Activated naive CD4-positive, alpha-beta T cell treated with anti-CD3 and anti-CD28 coated beads, Interleukin-2, amount 50 U/mL, for 24 hours (primary cell): ENCODE measurements at regions not wholly inside any gene's neighbourhood (a gene's known extent, or its start where the extent isn't known, plus 50 kb on each side); places are given as distances from the start of the nearest gene placed in this dataset.

Experiments used
- H3K27ac Mint-ChIP-seq: one replicate; pipeline ENCODE4 v1.8.0; 2021; ENCODE audit warnings: mild to moderate bottlenecking, mixed read lengths
- H3K27me3 Mint-ChIP-seq: one replicate; pipeline ENCODE4 v1.8.0; 2021; ENCODE audit warnings: mixed read lengths
- H3K36me3 Mint-ChIP-seq: one replicate; pipeline ENCODE4 v1.8.0; 2021; ENCODE audit warnings: mixed read lengths
- H3K4me1 Mint-ChIP-seq: one replicate; pipeline ENCODE4 v1.8.0; 2021; ENCODE audit warnings: mixed read lengths
- H3K4me3 Mint-ChIP-seq: one replicate; pipeline ENCODE4 v1.8.0; 2021; ENCODE audit warnings: mild to moderate bottlenecking, mixed read lengths
- H3K9me3 Mint-ChIP-seq: one replicate; pipeline ENCODE4 v1.8.0; 2021; ENCODE audit warnings: mixed read lengths

DNA sequence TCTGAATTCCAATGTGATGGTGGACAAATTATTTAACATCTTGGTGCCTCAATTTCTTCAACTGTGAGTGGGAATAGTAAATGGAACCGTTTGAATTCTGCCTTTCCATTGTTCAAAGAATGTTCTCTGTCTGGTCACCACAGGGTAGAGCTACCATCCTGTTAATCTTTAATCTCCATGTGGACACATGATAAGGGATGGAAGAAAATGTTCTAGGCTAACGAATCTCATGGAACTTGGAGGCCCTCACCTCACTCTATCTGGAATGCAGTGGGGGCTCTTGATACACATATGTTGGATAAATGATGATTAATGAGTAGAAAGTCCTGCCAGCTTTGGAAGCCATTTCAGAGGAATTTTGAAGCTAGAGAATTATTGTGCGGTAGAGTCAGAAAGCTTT lies 118.5 kb upstream of the HABP2 start:
- no peak overlapping the region for H3K27ac Mint-ChIP-seq
- no peaks in the 10 kb centered on the region for H3K4me1 Mint-ChIP-seq
- no peaks in the 10 kb centered on the region for H3K9me3 Mint-ChIP-seq
- H3K4me3 Mint-ChIP-seq, result no peak overlapping the region
- peaks cover 2% of the 10 kb centered on the region for H3K27me3 Mint-ChIP-seq
- H3K36me3 Mint-ChIP-seq, result no peaks in the 10 kb centered on the region

DNA sequence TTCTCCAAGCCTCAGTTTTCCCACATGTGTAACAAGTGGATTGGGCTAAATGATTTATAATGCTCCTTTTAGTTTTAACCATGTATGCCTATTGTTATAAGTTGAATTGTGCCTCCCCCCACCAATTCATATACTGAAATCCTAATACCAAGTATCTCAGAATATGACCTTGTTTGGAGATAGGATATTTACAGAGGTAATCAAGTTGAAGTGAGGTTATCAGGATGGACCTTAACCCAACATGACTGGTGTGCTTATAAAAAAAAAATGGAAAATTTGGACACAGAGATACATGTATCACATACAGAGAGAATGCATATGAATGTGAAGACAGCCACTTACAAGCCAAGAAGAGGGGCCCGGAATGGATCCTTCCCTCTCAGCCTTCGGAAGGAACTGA lies 117.9 kb upstream of the HABP2 start:
- Mint-ChIP-seq H3K27me3 (peaks cover 2% of the 10 kb centered on the region), H3K4me1 (no peaks in the 10 kb centered on the region), H3K36me3 (no peaks in the 10 kb centered on the region), H3K4me3 (no peak overlapping the region), H3K9me3 (no peaks in the 10 kb centered on the region), H3K27ac (no peak overlapping the region)

DNA sequence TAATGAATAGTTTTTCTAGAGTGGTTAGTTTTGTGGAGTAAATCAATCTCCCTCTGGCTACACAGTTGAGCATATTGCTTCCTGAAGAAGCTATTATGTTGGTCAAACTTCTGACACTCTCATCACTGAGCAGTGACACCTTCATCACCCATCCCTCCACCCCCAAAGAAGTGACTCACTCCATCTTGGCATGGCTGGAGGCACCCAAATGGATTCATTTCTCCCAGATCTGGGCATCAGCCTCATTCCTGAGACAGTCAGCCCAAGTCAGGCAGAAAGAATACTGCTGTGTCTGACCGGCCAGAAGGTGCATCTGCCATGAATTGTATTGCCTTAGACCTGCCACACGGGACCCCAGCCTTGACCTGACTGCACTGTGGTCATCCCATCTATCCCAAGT lies 117.0 kb upstream of the HABP2 start:
- Mint-ChIP-seq H3K4me1 (no peaks in the 10 kb centered on the region), H3K4me3 (no peak overlapping the region), H3K27me3 (peaks cover 2% of the 10 kb centered on the region), H3K27ac (no peak overlapping the region), H3K36me3 (no peaks in the 10 kb centered on the region), H3K9me3 (no peaks in the 10 kb centered on the region)

DNA sequence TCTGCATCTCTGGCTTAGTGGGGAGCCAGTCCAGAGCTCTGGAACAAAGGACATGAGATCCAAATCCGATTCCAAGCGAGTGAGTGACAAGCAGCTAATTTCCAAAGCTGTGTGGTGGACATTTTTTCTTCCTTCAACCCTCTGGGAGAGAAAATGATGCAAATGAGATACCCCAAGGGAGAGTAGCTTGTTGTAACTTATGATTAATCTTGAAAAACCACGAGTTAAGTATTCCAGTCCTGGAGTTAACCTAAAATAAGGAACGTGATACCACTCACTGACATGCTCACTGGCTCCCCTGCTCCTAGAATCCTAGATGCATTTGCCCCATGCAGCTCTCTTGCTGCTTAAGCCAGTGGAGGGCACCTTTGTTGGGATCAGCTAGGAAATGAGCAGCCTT lies 116.0 kb upstream of the HABP2 start:
- Mint-ChIP-seq H3K27me3 (peaks cover 2% of the 10 kb centered on the region), H3K4me1 (no peaks in the 10 kb centered on the region), H3K36me3 (no peaks in the 10 kb centered on the region), H3K4me3 (no peak overlapping the region), H3K9me3 (no peaks in the 10 kb centered on the region), H3K27ac (no peak overlapping the region)

DNA sequence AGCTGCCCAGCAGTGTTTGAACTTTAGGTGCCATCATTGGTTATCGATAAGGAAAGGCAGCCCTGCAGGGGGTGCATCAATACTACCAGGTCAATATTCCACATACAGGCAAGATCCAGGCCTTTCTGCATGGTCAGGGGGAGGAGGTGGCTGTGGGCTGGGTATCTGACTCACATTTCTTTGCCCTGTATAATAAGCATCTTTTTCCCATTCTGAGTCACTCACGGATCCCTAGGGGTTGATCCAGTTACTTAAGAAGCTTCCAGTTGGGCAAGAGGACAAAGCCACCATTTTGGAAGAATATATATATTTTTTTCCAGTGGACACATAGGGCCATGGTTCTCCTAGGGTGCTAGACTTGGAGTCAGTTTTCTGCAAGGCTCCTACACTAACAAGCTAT lies 114.2 kb upstream of the HABP2 start:
- Mint-ChIP-seq H3K4me3 (no peak overlapping the region), H3K36me3 (no peaks in the 10 kb centered on the region), H3K27ac (no peak overlapping the region), H3K27me3 (peaks cover 2% of the 10 kb centered on the region), H3K9me3 (no peaks in the 10 kb centered on the region), H3K4me1 (no peaks in the 10 kb centered on the region)

DNA sequence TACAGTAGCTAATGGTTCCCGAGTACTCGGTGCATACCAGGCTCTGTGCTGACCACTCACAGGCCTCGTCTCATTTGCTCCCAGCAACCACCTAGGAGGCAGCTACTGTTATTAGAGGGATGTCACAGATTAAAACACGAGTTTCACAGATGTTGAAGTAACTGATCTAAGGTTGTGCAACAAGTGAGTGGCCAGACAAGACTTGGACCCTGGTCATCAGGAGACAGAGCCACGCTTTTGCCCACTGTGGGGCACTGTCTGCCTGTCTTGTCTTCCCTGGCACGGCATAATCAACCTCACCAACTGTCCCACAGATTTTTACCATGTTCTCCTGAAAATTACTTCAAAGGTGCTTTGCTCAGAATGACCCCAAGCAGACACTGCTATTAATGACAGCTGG lies 111.6 kb upstream of the HABP2 start:
- Mint-ChIP-seq H3K4me3 (no peak overlapping the region), H3K4me1 (no peaks in the 10 kb centered on the region), H3K27ac (no peak overlapping the region), H3K36me3 (no peaks in the 10 kb centered on the region), H3K27me3 (peaks cover 1% of the 10 kb centered on the region), H3K9me3 (no peaks in the 10 kb centered on the region)

DNA sequence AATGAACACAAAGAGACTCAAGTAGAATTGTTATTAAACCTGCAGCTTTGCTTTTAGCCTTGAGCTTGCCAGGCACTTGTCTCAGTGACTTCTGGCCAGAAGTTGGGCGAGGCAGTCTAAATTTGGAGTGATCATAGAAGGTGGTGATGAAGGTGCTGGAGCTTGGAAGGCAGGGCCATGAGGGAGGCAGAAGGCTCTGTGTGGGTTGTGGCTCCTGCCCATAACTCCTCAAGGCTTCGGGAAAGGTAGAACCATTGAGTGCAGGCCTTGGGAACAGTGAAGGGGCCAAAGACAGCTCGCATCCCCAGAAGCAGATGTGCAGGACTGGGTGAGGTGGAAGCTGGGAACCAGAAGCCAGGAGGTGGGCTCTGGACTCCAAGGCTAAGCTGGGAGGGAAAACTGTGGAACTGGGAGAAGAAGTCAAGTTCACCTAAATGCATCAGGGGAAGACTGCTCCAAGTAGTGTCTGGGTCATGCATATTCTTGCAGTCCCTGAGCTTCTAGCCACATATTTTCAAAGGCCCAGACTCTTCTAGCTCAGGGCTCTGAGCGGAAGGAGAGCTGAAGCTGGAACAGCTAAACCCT lies 111.1 kb upstream of the HABP2 start:
- Mint-ChIP-seq H3K4me1 (no peaks in the 10 kb centered on the region), H3K4me3 (no peak overlapping the region), H3K27ac (no peak overlapping the region), H3K27me3 (peaks cover 1% of the 10 kb centered on the region), H3K36me3 (no peaks in the 10 kb centered on the region), H3K9me3 (no peaks in the 10 kb centered on the region)

DNA sequence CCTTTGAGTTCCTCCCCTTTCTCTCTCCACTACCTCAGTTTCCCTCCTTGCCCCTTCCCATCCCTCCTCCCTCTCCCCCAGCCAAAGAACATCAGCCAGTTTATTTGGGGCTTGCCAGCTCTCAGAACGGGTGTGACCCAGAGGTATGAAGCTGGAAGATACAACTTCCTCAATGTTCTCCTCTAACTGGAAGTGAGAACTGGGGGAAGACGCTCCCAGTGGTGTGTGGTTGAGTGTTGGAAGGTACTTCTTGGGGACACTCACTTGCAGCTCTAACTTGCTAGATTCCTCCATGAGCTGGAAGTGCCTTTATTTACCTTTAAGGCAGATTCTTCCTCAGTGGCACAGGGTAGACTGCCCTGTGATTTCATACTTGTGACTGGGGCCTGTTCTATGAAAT lies 110.5 kb upstream of the HABP2 start:
- no peaks in the 10 kb centered on the region for H3K4me1 Mint-ChIP-seq
- H3K4me3 Mint-ChIP-seq, result no peak overlapping the region
- no peak overlapping the region for H3K27ac Mint-ChIP-seq
- no peaks in the 10 kb centered on the region for H3K9me3 Mint-ChIP-seq
- no peaks in the 10 kb centered on the region for H3K36me3 Mint-ChIP-seq
- peaks cover 1% of the 10 kb centered on the region for H3K27me3 Mint-ChIP-seq

DNA sequence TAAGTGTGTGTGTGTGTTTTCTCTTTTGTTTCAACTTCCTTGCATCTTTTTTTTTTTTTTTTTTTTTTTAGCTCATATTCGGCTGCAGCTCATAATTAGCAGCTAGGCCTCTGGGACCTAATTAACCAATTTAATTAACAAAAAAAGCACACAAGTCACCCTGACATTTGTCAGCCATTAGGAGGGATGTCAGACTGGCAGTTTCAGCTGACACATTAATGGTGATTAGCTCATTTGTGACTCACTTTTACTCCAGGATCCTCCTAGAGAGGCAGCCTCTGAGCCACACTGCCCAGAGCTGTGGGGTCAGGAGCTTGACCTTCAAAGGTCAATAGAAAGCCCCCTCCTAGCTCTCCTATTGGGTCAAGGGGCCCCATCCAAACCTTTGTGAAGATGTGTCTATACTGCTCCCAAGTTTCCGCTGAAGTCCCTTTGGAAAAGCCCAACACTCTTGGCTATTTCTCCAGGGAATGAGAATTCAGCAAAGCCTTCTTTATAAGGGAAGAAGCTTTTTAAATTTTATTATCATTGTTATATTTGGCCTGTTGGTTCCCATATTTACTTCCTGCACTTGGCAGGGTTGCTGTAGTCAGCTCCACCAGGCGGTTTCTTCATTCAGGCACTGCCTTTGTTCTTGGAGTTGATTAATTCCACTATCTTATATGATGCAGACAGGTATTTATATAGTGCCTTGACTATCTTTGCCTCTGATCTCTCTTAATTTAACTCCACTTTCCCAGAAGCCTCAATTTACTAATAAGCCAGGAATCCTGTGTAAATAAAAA lies 109.5 kb upstream of the HABP2 start:
- Mint-ChIP-seq H3K27ac (no peak overlapping the region), H3K36me3 (no peaks in the 10 kb centered on the region), H3K9me3 (no peaks in the 10 kb centered on the region), H3K4me3 (no peak overlapping the region), H3K27me3 (no peaks in the 10 kb centered on the region), H3K4me1 (no peaks in the 10 kb centered on the region)

DNA sequence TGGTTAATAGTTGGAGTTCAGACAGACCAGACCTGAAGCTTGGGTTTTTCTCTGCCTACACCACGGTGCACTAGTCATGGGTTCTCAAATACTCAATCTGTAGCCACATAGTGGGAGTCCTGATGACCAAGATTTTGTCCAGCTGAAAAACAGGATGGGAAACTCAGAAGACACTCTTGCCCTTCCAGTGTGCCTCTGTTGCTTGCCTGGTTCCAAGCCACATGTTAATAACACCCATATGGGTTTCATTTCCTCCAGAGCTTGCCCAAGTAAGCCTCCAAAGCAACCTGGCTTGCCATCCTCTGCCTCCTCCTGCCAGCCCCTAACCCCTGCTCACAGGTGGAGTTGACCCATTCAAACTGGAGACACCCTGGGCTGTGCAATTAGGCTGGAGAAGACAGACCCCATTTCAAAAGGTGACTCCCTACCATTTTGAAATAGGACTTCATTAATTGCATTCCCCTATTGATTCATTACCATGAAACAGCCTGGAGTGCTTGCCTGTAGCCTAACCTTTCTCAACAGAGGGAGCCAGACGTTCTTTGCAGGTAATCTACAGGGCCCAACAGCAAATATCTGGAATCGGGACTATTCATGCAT lies 108.0 kb upstream of the HABP2 start:
- Mint-ChIP-seq H3K27me3 (no peaks in the 10 kb centered on the region), H3K9me3 (no peaks in the 10 kb centered on the region), H3K36me3 (no peaks in the 10 kb centered on the region), H3K4me3 (no peak overlapping the region), H3K4me1 (no peaks in the 10 kb centered on the region), H3K27ac (no peak overlapping the region)

DNA sequence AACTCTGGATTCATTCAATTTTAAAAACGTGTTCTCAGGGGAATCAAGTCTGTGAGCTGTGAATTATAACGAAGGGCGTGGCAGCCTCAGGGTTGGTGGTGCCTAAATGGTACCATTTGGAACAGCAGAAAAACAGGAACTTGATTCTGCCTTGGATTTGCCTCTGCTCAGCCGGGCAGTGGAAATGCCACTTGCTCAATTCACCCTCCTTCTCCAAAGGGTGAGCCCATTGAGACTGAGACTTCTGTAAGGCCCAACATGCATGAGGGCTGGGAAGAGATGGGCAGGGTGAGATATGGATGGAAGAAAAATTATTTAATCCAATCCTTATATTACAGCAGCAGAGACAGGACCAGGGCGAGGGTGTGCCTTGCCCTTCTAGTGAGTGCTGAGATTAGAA lies 107.1 kb upstream of the HABP2 start:
- H3K9me3 Mint-ChIP-seq, result no peaks in the 10 kb centered on the region
- H3K27me3 Mint-ChIP-seq, result no peaks in the 10 kb centered on the region
- no peak overlapping the region for H3K27ac Mint-ChIP-seq
- H3K36me3 Mint-ChIP-seq, result no peaks in the 10 kb centered on the region
- no peaks in the 10 kb centered on the region for H3K4me1 Mint-ChIP-seq
- H3K4me3 Mint-ChIP-seq, result no peak overlapping the region

DNA sequence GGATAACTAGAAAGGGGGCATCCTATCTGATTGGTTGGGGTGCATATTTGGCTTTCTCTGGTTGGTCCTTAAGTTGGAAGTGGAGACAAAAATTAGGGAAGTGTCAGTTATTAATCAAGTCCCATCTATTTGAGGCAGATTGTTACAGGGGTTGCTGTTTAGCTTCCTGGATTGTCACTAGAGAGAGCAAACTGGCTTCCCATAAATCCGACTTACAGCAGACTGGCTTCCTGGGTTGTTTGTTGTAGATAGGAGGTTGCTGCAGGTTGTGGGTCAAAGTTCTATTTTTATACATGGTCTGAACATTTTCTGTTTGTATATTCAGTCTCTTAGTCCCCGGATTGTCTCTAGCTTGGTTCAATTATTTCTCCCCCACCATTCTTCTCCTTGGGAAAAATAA lies 106.1 kb upstream of the HABP2 start:
- no peaks in the 10 kb centered on the region for H3K9me3 Mint-ChIP-seq
- H3K4me3 Mint-ChIP-seq, result no peak overlapping the region

DNA sequence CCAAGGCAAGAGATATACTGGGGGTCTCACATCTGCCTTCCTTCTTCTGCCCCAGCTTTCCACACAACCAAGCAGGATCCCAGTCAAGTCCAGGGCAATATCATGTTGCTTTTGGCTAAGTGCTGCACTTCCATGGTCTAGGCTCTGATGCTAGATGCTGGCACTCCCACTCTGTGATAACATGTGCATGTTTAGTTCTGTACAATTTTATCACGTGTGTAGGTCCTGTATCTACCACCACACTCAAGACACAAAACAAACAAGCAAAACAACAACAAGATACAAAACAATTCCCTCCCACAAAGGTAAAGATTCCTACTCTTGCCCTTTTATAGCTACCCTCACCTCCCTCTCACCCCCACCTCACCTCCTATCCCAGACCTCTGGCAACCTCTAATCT lies 105.6 kb upstream of the HABP2 start:
- no peaks in the 10 kb centered on the region for H3K9me3 Mint-ChIP-seq
- no peak overlapping the region for H3K27ac Mint-ChIP-seq
- H3K4me3 Mint-ChIP-seq, result no peak overlapping the region
- no peaks in the 10 kb centered on the region for H3K36me3 Mint-ChIP-seq
- H3K27me3 Mint-ChIP-seq, result no peaks in the 10 kb centered on the region
- no peaks in the 10 kb centered on the region for H3K4me1 Mint-ChIP-seq

More for the DNA sequence above, 106.1 kb upstream of the HABP2 start:
- Mint-ChIP-seq H3K27ac (peak overlapping the region; percentile 3), H3K36me3 (no peaks in the 10 kb centered on the region), H3K27me3 (no peaks in the 10 kb centered on the region), H3K4me1 (no peaks in the 10 kb centered on the region)

DNA sequence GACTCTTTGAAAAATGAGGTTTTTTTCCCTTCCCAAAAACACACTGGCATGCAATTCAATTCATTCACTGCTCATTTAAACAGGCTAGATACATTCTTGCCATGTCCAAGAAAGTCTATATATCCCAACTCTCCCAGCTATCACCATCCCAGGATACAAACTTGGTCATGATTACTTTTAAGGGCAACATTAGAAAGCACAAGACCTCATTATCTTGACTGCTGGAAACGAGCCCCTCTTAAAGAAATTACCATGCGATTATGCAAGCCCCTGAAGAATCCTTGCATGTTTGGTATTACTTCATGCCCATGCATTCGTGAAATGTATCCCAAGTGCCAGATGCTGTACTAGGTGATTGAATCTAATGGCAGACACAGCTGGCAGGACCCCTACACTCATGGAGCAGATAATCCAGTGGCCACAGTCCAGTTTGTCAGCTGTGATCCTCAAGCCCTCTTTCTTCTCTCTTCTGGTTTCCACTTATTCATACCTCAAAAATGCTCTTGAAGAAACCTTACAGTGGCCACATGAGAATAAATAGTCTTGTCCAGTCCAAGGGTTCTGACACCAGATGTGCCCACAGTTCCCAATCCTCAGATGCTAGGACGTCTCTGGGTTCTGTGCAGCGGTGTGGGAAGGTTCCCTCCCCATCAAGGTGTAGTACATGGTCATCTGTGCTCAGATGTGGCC lies 103.7 kb upstream of the HABP2 start:
- Mint-ChIP-seq H3K9me3 (no peaks in the 10 kb centered on the region), H3K4me3 (no peak overlapping the region), H3K27ac (no peak overlapping the region), H3K36me3 (no peaks in the 10 kb centered on the region), H3K4me1 (no peaks in the 10 kb centered on the region), H3K27me3 (peaks cover 6% of the 10 kb centered on the region)

DNA sequence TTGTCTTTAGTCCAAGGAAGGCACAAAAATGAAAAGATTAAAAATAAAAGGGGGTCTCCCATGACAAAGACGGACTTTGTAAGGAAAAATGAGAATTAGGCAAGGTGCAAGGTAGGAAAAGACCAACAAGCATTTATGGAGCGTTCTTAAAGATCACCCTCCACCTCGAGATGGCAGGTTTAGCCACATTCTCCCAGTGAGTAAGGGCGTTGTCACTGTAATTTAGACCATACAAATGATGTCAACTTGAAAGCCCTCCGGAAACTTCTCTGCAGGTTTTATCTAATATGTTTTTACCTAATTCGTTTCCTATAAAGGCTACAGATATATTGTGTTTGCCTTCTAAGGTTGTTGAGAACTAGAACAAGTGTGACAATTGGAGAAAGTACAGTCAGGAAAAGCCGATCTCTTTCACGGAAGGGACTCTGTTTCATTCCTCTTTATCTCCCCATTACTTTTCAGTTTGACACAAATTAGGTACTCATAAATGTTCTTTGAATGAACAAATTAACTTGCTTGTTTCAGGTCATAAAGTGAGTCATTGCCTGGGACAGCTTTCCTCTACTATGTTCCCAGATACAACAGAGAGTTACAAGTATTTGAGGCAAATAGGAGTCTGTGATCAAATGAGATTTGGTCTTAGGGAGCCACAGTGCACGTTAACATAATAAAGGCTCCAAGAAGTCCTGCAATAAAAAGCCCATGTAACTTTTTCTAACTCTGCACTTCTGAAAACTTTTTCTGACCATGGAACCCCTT lies 102.6 kb upstream of the HABP2 start:
- H3K27ac Mint-ChIP-seq, result no peak overlapping the region
- H3K9me3 Mint-ChIP-seq, result no peaks in the 10 kb centered on the region
- H3K4me3 Mint-ChIP-seq, result no peak overlapping the region
- no peaks in the 10 kb centered on the region for H3K4me1 Mint-ChIP-seq
- peaks cover 6% of the 10 kb centered on the region for H3K27me3 Mint-ChIP-seq
- H3K36me3 Mint-ChIP-seq, result no peaks in the 10 kb centered on the region
